Activated CD4-positive, alpha-beta T cell treated with anti-CD3 and anti-CD28 coated beads for 36 hours (primary cell): ENCODE measurements at regions not wholly inside any gene's neighbourhood (a gene's known extent, or its start where the extent isn't known, plus 50 kb on each side); places are given as distances from the start of the nearest gene placed in this dataset.

Experiments used
- ATAC-seq: fragments of 200-7000 bp; cut with Tn5 transposase; one replicate; pipeline ENCODE4 v1.10.0; 2021; ENCODE audit warnings: mild to moderate bottlenecking, moderate library complexity
- CTCF ChIA-PET: fragments of 350-600 bp; sonication (Branson Sonifier 250); formaldehyde crosslinking; loops from one replicate; lab custom pipeline; 2021; ENCODE audit warnings: antibody characterized with exemption; lab: Charles Lee
- POLR2A ChIA-PET: fragments of 350-600 bp; sonication (Branson Sonifier 250); formaldehyde crosslinking; loops from one replicate; lab custom pipeline; 2021; ENCODE audit warnings: antibody characterized with exemption, inconsistent platforms; lab: Charles Lee
- DNase-seq: peaks from one replicate; pipeline ENCODE4 v3.0.0-alpha.2; 2020
- H3K27ac Mint-ChIP-seq: one replicate; pipeline ENCODE4 v1.8.0; 2021; ENCODE audit warnings: mixed read lengths
- H3K27me3 Mint-ChIP-seq: one replicate; pipeline ENCODE4 v1.8.0; 2021; ENCODE audit warnings: mixed read lengths
- H3K36me3 Mint-ChIP-seq: one replicate; pipeline ENCODE4 v1.8.0; 2021; ENCODE audit warnings: low read depth, mixed read lengths
- H3K4me1 Mint-ChIP-seq: one replicate; pipeline ENCODE4 v1.8.0; 2021; ENCODE audit warnings: mixed read lengths
- H3K4me3 Mint-ChIP-seq: one replicate; pipeline ENCODE4 v1.8.0; 2021; ENCODE audit warnings: mild to moderate bottlenecking, moderate library complexity, mixed read lengths
- H3K9me3 Mint-ChIP-seq: one replicate; pipeline ENCODE4 v1.8.0; 2021; ENCODE audit warnings: low read depth, mixed read lengths
- intact Hi-C, 2 experiments: fragments of 100-400 bp; cut with DNase I in 1 of 2; cut with micrococcal nuclease in 1 of 2; formaldehyde crosslinking; loops; one replicate each; pipeline versions ENCODE4 v1.14.2 to v1.15.1; 2022 to 2024; cut with DNase I, micrococcal nuclease

- intact Hi-C loops = no loop called here
- no peaks in the 10 kb centered on the region for H3K9me3 Mint-ChIP-seq
- POLR2A ChIA-PET = no interaction called here
Measured at GRCh38 chr6:87951751-87952150, 95.9 kb upstream of the SPACA1 start.

GRCh38 chr6:87950614-87951013, 97.0 kb upstream of the SPACA1 start:
- POLR2A ChIA-PET = no interaction called here
- CTCF ChIA-PET = interaction anchor here (0.6 to 1.4 kb wide), 2 partner anchors 18 to 391 kb away, joined by 3 to 5 read pairs; no protein-coding TSS in a partner anchor
- ATAC-seq (no peak), DNase-seq (no peak)
- no peaks in the 10 kb centered on the region for H3K9me3 Mint-ChIP-seq
- intact Hi-C loops = no loop called here
- no peaks in the 10 kb centered on the region for H3K36me3 Mint-ChIP-seq
- H3K27ac Mint-ChIP-seq = no peak overlapping the region
- no peaks in the 10 kb centered on the region for H3K4me1 Mint-ChIP-seq
- H3K4me3 Mint-ChIP-seq = no peak overlapping the region
- H3K27me3 Mint-ChIP-seq = peaks cover 9% of the 10 kb centered on the region

More at GRCh38 chr6:87951751-87952150, 95.9 kb upstream of the SPACA1 start:
- DNase-seq (no peak), ATAC-seq (no peak)
- Mint-ChIP-seq H3K4me1 (no peaks in the 10 kb centered on the region), H3K4me3 (no peak overlapping the region), H3K27ac (no peak overlapping the region), H3K27me3 (peaks cover 4% of the 10 kb centered on the region), H3K36me3 (no peaks in the 10 kb centered on the region)
- CTCF ChIA-PET = no interaction called here

GRCh38 chr6:87949194-87949593, 98.4 kb upstream of the SPACA1 start:
- CTCF ChIA-PET = interaction anchor here (1.4 kb wide), 1 partner anchor 19 kb away, joined by 5 read pairs; no protein-coding TSS in a partner anchor
- no peaks in the 10 kb centered on the region for H3K9me3 Mint-ChIP-seq
- H3K4me3 Mint-ChIP-seq = no peak overlapping the region
- peaks cover 14% of the 10 kb centered on the region for H3K27me3 Mint-ChIP-seq
- no peak overlapping the region for H3K27ac Mint-ChIP-seq
- no peaks in the 10 kb centered on the region for H3K36me3 Mint-ChIP-seq
- intact Hi-C loops = no loop called here
- POLR2A ChIA-PET = no interaction called here
- DNase-seq (no peak), ATAC-seq (no peak)
- H3K4me1 Mint-ChIP-seq = no peaks in the 10 kb centered on the region

GRCh38 chr6:87946669-87947068, 101.0 kb upstream of the SPACA1 start:
- ATAC-seq (no peak), DNase-seq (no peak)
- POLR2A ChIA-PET = no interaction called here
- Mint-ChIP-seq H3K27ac (no peak overlapping the region), H3K9me3 (no peaks in the 10 kb centered on the region), H3K4me3 (no peak overlapping the region), H3K36me3 (no peaks in the 10 kb centered on the region), H3K4me1 (no peaks in the 10 kb centered on the region), H3K27me3 (peaks cover 25% of the 10 kb centered on the region)
- CTCF ChIA-PET = no interaction called here
- intact Hi-C loops = no loop called here

- no peak for ATAC-seq
- Mint-ChIP-seq H3K27ac (no peak overlapping the region), H3K4me3 (no peak overlapping the region), H3K9me3 (no peaks in the 10 kb centered on the region), H3K27me3 (peaks cover 26% of the 10 kb centered on the region), H3K4me1 (no peaks in the 10 kb centered on the region), H3K36me3 (no peaks in the 10 kb centered on the region)
- intact Hi-C loops = no loop called here
- CTCF ChIA-PET = no interaction called here
- DNase-seq = no peak
- POLR2A ChIA-PET = no interaction called here
Measured at GRCh38 chr6:87945966-87946365, 101.7 kb upstream of the SPACA1 start.

GRCh38 chr6:87945181-87945580, 102.5 kb upstream of the SPACA1 start:
- Mint-ChIP-seq H3K9me3 (no peaks in the 10 kb centered on the region), H3K27ac (no peak overlapping the region), H3K36me3 (no peaks in the 10 kb centered on the region), H3K27me3 (peaks cover 28% of the 10 kb centered on the region), H3K4me1 (no peaks in the 10 kb centered on the region), H3K4me3 (no peak overlapping the region)
- ATAC-seq = no peak
- ChIA-PET POLR2A (no interaction called here), CTCF (no interaction called here)
- intact Hi-C loops = no loop called here
- no peak for DNase-seq

- ATAC-seq = peak; percentile 33
- Mint-ChIP-seq H3K4me3 (no peak overlapping the region), H3K9me3 (no peaks in the 10 kb centered on the region), H3K4me1 (no peaks in the 10 kb centered on the region), H3K36me3 (no peaks in the 10 kb centered on the region), H3K27me3 (peaks cover 28% of the 10 kb centered on the region), H3K27ac (no peak overlapping the region)
- POLR2A ChIA-PET = no interaction called here
- intact Hi-C loops = no loop called here
- DNase-seq = peak; percentile 13
- CTCF ChIA-PET = no interaction called here
Measured at GRCh38 chr6:87944541-87944954, 103.1 kb upstream of the SPACA1 start.

- ChIA-PET POLR2A (no interaction called here), CTCF (no interaction called here)
- H3K27ac Mint-ChIP-seq = no peak overlapping the region
- H3K4me1 Mint-ChIP-seq = no peaks in the 10 kb centered on the region
- intact Hi-C loops = no loop called here
- no peaks in the 10 kb centered on the region for H3K9me3 Mint-ChIP-seq
- DNase-seq (no peak), ATAC-seq (no peak)
- no peaks in the 10 kb centered on the region for H3K36me3 Mint-ChIP-seq
- H3K4me3 Mint-ChIP-seq = no peak overlapping the region
- H3K27me3 Mint-ChIP-seq = peaks cover 28% of the 10 kb centered on the region
Measured at GRCh38 chr6:87943191-87943590, 104.5 kb upstream of the SPACA1 start.

- H3K27ac Mint-ChIP-seq = no peak overlapping the region
- H3K9me3 Mint-ChIP-seq = no peaks in the 10 kb centered on the region
- peaks cover 28% of the 10 kb centered on the region for H3K27me3 Mint-ChIP-seq
- no peak for DNase-seq
- no peak overlapping the region for H3K4me3 Mint-ChIP-seq
- no peaks in the 10 kb centered on the region for H3K36me3 Mint-ChIP-seq
- no peak for ATAC-seq
- intact Hi-C loops = no loop called here
- no peaks in the 10 kb centered on the region for H3K4me1 Mint-ChIP-seq
- ChIA-PET CTCF (interaction anchor here (1.1 kb wide), 1 partner anchor 14 kb away, joined by 3 read pairs; no protein-coding TSS in a partner anchor), POLR2A (no interaction called here)
Measured at GRCh38 chr6:87941556-87942358, 105.9 kb upstream of the SPACA1 start.

GRCh38 chr6:87939776-87940175, 107.9 kb upstream of the SPACA1 start:
- CTCF ChIA-PET = no interaction called here
- Mint-ChIP-seq H3K4me1 (no peaks in the 10 kb centered on the region), H3K27ac (no peak overlapping the region), H3K9me3 (no peaks in the 10 kb centered on the region), H3K27me3 (peaks cover 16% of the 10 kb centered on the region), H3K36me3 (no peaks in the 10 kb centered on the region), H3K4me3 (no peak overlapping the region)
- POLR2A ChIA-PET = no interaction called here
- ATAC-seq = no peak
- intact Hi-C loops = no loop called here
- DNase-seq = no peak

GRCh38 chr6:87938287-87938686, 109.4 kb upstream of the SPACA1 start:
- intact Hi-C loops = no loop called here
- Mint-ChIP-seq H3K4me3 (no peak overlapping the region), H3K9me3 (no peaks in the 10 kb centered on the region), H3K27me3 (peaks cover 13% of the 10 kb centered on the region), H3K4me1 (no peaks in the 10 kb centered on the region), H3K27ac (no peak overlapping the region), H3K36me3 (no peaks in the 10 kb centered on the region)
- ChIA-PET POLR2A (no interaction called here), CTCF (interaction anchor here (0.6 to 0.9 kb wide), 2 partner anchors 29 to 64 kb away, joined by 3 read pairs; no protein-coding TSS in a partner anchor)
- ATAC-seq (no peak), DNase-seq (no peak)

GRCh38 chr6:87936065-87936464, 111.6 kb upstream of the SPACA1 start:
- Mint-ChIP-seq H3K27me3 (peaks cover 2% of the 10 kb centered on the region), H3K4me1 (no peaks in the 10 kb centered on the region), H3K27ac (no peak overlapping the region)

More at GRCh38 chr6:87936065-87936464, 111.6 kb upstream of the SPACA1 start:
- Mint-ChIP-seq H3K9me3 (no peaks in the 10 kb centered on the region), H3K4me3 (no peak overlapping the region), H3K36me3 (no peaks in the 10 kb centered on the region)
- ChIA-PET CTCF (no interaction called here), POLR2A (no interaction called here)
- no peak for DNase-seq
- intact Hi-C loops = no loop called here
- ATAC-seq = no peak
